C4-2B (cell line): ENCODE measurements at regions not wholly inside any gene's neighbourhood (a gene's known extent, or its start where the extent isn't known, plus 50 kb on each side); places are given as distances from the start of the nearest gene placed in this dataset.

Experiments
- H3K27ac ChIP-seq: fragments of 450-650 bp; 2 replicates; pipeline ENCODE4 v1.5.1; 2017
- ZFX ChIP-seq: fragments of 450-650 bp; IDR thresholded peaks from 2 replicates; pipeline ENCODE4 v1.6.1; 2017
- TF ChIP-seq, protein P1 (sequence below): fragments of 450-650 bp; conservative IDR thresholded peaks from 2 replicates; pipeline ENCODE4 v1.5.1; 2017; ENCODE audit warnings: mild to moderate bottlenecking

DNA sequence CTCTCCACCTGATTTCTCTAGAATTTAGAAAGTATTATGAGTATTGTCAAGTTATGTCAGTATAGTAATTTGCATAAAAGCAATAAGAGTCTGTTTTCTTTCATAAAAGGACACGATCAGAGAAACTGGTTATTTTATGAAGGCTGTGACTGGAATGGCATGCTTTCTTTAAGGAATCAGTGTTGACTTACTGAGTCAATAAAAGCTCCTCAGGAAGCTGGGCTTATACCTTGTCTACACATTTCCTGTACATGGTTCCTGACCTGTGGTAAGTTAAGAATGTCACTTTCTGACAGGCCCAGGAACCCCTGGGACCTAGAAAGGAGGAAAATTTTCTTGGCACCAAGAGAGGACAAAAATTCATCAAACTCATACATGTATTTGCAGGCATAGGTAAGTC is 1224.0 kb upstream of the ADGRB3 start:
- H3K27ac ChIP-seq: no peak overlapping the region
- TF ChIP-seq, protein P1, sequence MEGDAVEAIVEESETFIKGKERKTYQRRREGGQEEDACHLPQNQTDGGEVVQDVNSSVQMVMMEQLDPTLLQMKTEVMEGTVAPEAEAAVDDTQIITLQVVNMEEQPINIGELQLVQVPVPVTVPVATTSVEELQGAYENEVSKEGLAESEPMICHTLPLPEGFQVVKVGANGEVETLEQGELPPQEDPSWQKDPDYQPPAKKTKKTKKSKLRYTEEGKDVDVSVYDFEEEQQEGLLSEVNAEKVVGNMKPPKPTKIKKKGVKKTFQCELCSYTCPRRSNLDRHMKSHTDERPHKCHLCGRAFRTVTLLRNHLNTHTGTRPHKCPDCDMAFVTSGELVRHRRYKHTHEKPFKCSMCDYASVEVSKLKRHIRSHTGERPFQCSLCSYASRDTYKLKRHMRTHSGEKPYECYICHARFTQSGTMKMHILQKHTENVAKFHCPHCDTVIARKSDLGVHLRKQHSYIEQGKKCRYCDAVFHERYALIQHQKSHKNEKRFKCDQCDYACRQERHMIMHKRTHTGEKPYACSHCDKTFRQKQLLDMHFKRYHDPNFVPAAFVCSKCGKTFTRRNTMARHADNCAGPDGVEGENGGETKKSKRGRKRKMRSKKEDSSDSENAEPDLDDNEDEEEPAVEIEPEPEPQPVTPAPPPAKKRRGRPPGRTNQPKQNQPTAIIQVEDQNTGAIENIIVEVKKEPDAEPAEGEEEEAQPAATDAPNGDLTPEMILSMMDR: no peak
- TF ChIP-seq ZFX: no peak

GRCh38 chr6:67394254-67394653 is 1240.8 kb upstream of the ADGRB3 start:
- TF ChIP-seq, protein P1: no peak
- TF ChIP-seq ZFX: no peak
- H3K27ac ChIP-seq: no peak overlapping the region

GRCh38 chr6:67393356-67393755 is 1241.7 kb upstream of the ADGRB3 start:
- TF ChIP-seq ZFX: no peak
- TF ChIP-seq, protein P1: no peak

GRCh38 chr6:67391955-67392354 is 1243.1 kb upstream of the ADGRB3 start:
- no peak overlapping the region for H3K27ac ChIP-seq
- TF ChIP-seq, protein P1: no peak
- no peak for TF ChIP-seq ZFX

More at GRCh38 chr6:67393356-67393755, 1241.7 kb upstream of the ADGRB3 start:
- H3K27ac ChIP-seq: no peak overlapping the region

DNA sequence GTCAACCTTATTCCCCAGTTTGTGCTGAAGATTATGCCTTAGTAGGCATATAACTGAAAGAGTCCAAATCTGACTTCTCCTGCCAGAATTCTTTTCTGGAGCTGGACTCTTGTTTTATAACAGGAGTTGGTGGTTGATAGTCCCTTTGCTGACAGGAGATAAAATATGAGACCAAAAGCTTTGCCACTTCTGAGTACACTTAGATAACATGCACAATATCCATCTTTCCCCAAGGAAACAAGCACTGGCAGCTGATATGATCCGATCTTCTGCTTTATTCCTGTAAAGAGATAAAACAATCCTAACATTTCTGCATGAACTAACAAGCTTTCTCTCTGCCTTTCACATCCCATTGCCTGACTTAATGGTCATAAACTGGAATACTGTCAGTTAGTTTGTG is 1265.4 kb upstream of the ADGRB3 start:
- no peak for TF ChIP-seq ZFX
- TF ChIP-seq, protein P1: no peak
- no peak overlapping the region for H3K27ac ChIP-seq

- H3K27ac ChIP-seq: no peak overlapping the region
- TF ChIP-seq, protein P1: no peak
- no peak for TF ChIP-seq ZFX
These were observed 1272.1 kb upstream of the ADGRB3 start for GRCh38 chr6:67362976-67363375.

GRCh38 chr6:67361264-67361663 is 1273.8 kb upstream of the ADGRB3 start:
- no peak overlapping the region for H3K27ac ChIP-seq
- no peak for TF ChIP-seq ZFX
- TF ChIP-seq, protein P1: no peak
